Sigmoid colon (tissue), 6 donors: ENCODE measurements at regions not wholly inside any gene's neighbourhood (a gene's known extent, or its start where the extent isn't known, plus 50 kb on each side); places are given as distances from the start of the nearest gene placed in this dataset.
A peak's percentile ranks its signal among the peaks of the same experiment; 100 is the strongest.

Experiments
- DNase-seq: peaks from one replicate; pipeline ENCODE4 v3.0.0-alpha.2; 2019
- H3K27ac ChIP-seq, 4 donors: fragments of 200-600 bp; sonication (generic); one replicate each; pipeline ENCODE4 v1.5.1; 2016 to 2019; ENCODE audit warnings: mild to moderate bottlenecking in 1 of 4
- H3K27me3 ChIP-seq, 3 donors: fragments of 200-600 bp; sonication (generic); one replicate each; pipeline ENCODE4 v1.5.1; 2019; ENCODE audit warnings: mild to moderate bottlenecking in 1 of 3
- H3K36me3 ChIP-seq, 4 donors: fragments of 200-600 bp; sonication (generic); one replicate each; pipeline ENCODE4 v1.5.1; 2016 to 2019
- H3K4me1 ChIP-seq, 4 donors: fragments of 200-600 bp; sonication (generic); one replicate each; pipeline ENCODE4 v1.5.1; 2017 to 2019
- H3K4me3 ChIP-seq, 4 donors: fragments of 200-600 bp; sonication (generic); one replicate each; pipeline ENCODE4 v1.5.1; 2017 to 2019; ENCODE audit warnings: mild to moderate bottlenecking in 2 of 4, moderate library complexity in 1 of 4
- H3K9me3 ChIP-seq, 4 donors: fragments of 200-600 bp in 3 of 4; sonication (generic) in 3 of 4; one replicate each; pipeline versions ENCODE4 v1.5.1 to v1.6.1; 2013 to 2019
- EP300 ChIP-seq, 4 donors: sonication (generic); formaldehyde crosslinking; IDR thresholded peaks; one replicate each; pipeline ENCODE4 v1.6.1; 2017; ENCODE audit warnings: antibody characterized with exemption in 4 of 4
- POLR2A ChIP-seq, 2 donors: fragments of 450-650 bp; IDR thresholded peaks; one replicate each; pipeline ENCODE4 v1.6.1; 2016; ENCODE audit warnings: antibody characterized with exemption in 2 of 2, mild to moderate bottlenecking in 2 of 2, moderate library complexity in 2 of 2
- POLR2AphosphoS5 ChIP-seq, 4 donors: sonication (generic); formaldehyde crosslinking; IDR thresholded peaks; one replicate each; pipeline ENCODE4 v1.6.1; 2017; ENCODE audit warnings: antibody characterized with exemption in 4 of 4
- WGBS, 2 donors: extraction: QIAGEN DNeasy Blood & Tissue Kit; methylation state at CpG; one replicate each; pipeline ENCODE4 v1.1.7; 2013; 5-methylcytosine and 5-hydroxymethylcytosine counted together
- intact Hi-C: fragments of 100-400 bp; cut with DNase I; formaldehyde crosslinking; loops from one replicate; pipeline ENCODE4 v1.15.1; 2023
- TF ChIP-seq, protein P1 (sequence below), 4 experiments: fragments of 450-650 bp in 3 of 4; fragments of 200-600 bp in 1 of 4; IDR thresholded peaks; one replicate each; pipeline ENCODE4 v1.5.1; 2016 to 2019; ENCODE audit warnings: antibody characterized with exemption in 4 of 4, mild to moderate bottlenecking in 3 of 4, moderate library complexity in 2 of 4
- donor health status: healthy with polysubstance abuse.
- donor health status: healthy.

- no peak for DNase-seq
- TF ChIP-seq POLR2AphosphoS5 (IDR thresholded peaks at IDR 0.05) (no peak), POLR2A (IDR thresholded peaks at IDR 0.05) (no peak), EP300 (IDR thresholded peaks at IDR 0.05) (no peak)
- TF ChIP-seq, protein P1, sequence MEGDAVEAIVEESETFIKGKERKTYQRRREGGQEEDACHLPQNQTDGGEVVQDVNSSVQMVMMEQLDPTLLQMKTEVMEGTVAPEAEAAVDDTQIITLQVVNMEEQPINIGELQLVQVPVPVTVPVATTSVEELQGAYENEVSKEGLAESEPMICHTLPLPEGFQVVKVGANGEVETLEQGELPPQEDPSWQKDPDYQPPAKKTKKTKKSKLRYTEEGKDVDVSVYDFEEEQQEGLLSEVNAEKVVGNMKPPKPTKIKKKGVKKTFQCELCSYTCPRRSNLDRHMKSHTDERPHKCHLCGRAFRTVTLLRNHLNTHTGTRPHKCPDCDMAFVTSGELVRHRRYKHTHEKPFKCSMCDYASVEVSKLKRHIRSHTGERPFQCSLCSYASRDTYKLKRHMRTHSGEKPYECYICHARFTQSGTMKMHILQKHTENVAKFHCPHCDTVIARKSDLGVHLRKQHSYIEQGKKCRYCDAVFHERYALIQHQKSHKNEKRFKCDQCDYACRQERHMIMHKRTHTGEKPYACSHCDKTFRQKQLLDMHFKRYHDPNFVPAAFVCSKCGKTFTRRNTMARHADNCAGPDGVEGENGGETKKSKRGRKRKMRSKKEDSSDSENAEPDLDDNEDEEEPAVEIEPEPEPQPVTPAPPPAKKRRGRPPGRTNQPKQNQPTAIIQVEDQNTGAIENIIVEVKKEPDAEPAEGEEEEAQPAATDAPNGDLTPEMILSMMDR (IDR thresholded peaks at IDR 0.05), result no peak
- Histone ChIP-seq H3K4me3 (no peak overlapping the region), H3K9me3 (no peaks in the 10 kb centered on the region), H3K27ac (peak overlapping the region in 3 of 4 donors; percentile 34 to 61 (median 54)), H3K4me1 (peaks cover 0 to 21% (median 10%) of the 10 kb centered on the region in 4 donors), H3K27me3 (no peaks in the 10 kb centered on the region), H3K36me3 (no peaks in the 10 kb centered on the region)
- intact Hi-C loops, result no loop called here
- WGBS, 2 donors, result 45 to 47% methylated on average over 2 of the region's 2 CpGs
Measured at GRCh38 chr2:18456026-18456425, 104.4 kb downstream of the RDH14 start.

DNA sequence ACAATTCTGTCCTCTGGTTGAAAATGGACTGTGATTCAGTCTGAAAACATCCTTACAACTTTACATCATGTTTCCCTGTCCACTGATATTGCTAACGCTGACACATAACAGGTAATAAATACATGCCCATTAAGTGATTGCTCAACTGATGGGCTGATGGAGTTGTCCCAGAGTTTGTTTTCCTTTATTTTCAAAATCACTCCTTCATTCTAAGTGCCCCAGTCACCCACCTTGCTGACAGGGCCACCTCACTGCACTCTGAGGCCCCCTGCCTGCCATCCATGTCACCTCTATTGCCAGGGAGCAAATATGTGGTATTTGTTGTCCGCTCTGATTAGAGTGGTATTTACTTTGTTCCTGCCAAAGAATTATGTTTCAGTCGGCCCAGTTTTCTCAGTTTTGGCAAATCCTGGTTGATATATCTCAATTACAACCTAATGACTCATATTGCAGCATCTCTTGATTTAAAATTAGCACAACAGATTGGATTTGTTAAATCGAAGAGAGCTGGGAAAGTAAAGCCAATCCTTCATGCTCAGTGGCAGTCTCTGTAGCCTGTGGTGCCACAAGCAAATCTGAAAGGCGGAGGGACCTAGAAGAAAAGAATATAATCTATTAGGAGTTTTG lies 105.1 kb downstream of the RDH14 start:
- intact Hi-C loops, result no loop called here
- H3K4me3 ChIP-seq, result no peak overlapping the region
- H3K4me1 ChIP-seq, result peaks cover 0 to 26% (median 10%) of the 10 kb centered on the region in 4 donors
- TF ChIP-seq, protein P1 (IDR thresholded peaks at IDR 0.05), result no peak
- peak in 1 of 4 donors; percentile 14 for TF ChIP-seq POLR2AphosphoS5 (IDR thresholded peaks at IDR 0.05)
- 56 to 59% methylated on average over 5 of the region's 5 CpGs for WGBS, 2 donors
- peak overlapping the region; percentile 21 to 61 (median 44) for H3K27ac ChIP-seq
- no peaks in the 10 kb centered on the region for H3K27me3 ChIP-seq
- no peaks in the 10 kb centered on the region for H3K9me3 ChIP-seq
- DNase-seq, result no peak
- H3K36me3 ChIP-seq, result no peaks in the 10 kb centered on the region

- 77 to 81% methylated on average over 6 of the region's 6 CpGs for WGBS, 2 donors
- Histone ChIP-seq H3K36me3 (no peaks in the 10 kb centered on the region), H3K27ac (peak overlapping the region in 3 of 4 donors; percentile 34 to 61 (median 54)), H3K27me3 (no peaks in the 10 kb centered on the region), H3K9me3 (no peaks in the 10 kb centered on the region), H3K4me3 (no peak overlapping the region), H3K4me1 (peaks cover 0 to 26% (median 10%) of the 10 kb centered on the region in 4 donors)
- TF ChIP-seq, protein P1 (IDR thresholded peaks at IDR 0.05), result no peak
- no peak for TF ChIP-seq POLR2A (IDR thresholded peaks at IDR 0.05)
- no peak for DNase-seq
- intact Hi-C loops, result no loop called here
Measured at GRCh38 chr2:18454692-18455235, 105.7 kb downstream of the RDH14 start.

DNA sequence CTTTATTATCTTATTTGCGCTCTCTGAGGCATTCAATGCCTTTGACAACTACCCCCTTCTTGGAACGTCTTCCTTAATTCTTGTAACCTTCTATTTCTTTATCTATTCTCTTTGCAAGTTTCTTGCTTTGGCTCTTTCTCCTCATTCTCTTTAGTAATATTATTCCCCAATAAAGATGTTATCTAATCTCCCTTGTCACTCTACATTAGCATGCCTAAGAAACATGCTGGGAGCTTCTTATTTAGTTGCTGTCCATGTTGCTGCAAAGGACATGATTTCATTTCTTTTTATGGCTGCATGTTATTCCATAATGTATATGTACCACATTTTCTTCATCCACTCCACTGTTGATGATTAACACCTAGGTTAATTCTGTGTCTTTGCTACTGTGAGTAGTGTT lies 113.7 kb downstream of the RDH14 start:
- no peak for DNase-seq
- Histone ChIP-seq H3K36me3 (no peaks in the 10 kb centered on the region), H3K9me3 (no peaks in the 10 kb centered on the region), H3K27me3 (no peaks in the 10 kb centered on the region), H3K4me3 (no peak overlapping the region), H3K27ac (peak overlapping the region; percentile 16 to 61 (median 53)), H3K4me1 (peaks cover 0 to 39% (median 20%) of the 10 kb centered on the region in 4 donors)
- intact Hi-C loops, result loop anchor here (5.0 kb wide), 1 partner anchor 36 kb away; no protein-coding TSS in a partner anchor
- WGBS, 2 donors, result 77 to 88% methylated on average over 2 of the region's 2 CpGs
- TF ChIP-seq EP300 (IDR thresholded peaks at IDR 0.05) (no peak), POLR2A (IDR thresholded peaks at IDR 0.05) (no peak), POLR2AphosphoS5 (IDR thresholded peaks at IDR 0.05) (no peak)
- TF ChIP-seq, protein P1 (IDR thresholded peaks at IDR 0.05), result no peak
